HG03039 (cell line): ENCODE measurements at regions not wholly inside any gene's neighbourhood (a gene's known extent, or its start where the extent isn't known, plus 50 kb on each side); places are given as distances from the start of the nearest gene placed in this dataset.

Source experiments
- ATAC-seq: cut with Tn5 transposase; IDR thresholded peaks from one replicate; pipeline ENCODE4 v1.9.1; 2021; ENCODE audit warnings: mild to moderate bottlenecking, moderate library complexity; ENCODE audit not compliant: unreplicated experiment

DNA sequence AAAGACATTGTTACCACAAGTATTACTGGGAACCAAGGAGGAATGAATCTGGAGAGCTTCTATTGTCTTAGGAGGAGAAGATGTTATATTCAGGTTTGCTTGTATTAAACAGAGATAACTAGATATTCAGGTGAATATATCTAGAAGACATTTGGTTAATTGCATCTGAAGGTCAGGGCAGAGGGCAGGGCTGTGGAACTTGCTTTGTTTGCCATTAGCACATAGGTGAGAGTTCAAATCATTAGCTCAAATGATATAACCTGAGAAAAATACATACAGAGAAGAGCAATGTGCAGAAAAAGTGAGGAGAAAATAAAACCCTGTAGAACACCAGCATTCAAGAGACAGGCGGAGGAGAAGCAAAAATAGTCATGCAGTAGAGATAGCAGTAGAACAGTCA is 116.8 kb downstream of the DNAJB9 start:
- ATAC-seq: no peak

DNA sequence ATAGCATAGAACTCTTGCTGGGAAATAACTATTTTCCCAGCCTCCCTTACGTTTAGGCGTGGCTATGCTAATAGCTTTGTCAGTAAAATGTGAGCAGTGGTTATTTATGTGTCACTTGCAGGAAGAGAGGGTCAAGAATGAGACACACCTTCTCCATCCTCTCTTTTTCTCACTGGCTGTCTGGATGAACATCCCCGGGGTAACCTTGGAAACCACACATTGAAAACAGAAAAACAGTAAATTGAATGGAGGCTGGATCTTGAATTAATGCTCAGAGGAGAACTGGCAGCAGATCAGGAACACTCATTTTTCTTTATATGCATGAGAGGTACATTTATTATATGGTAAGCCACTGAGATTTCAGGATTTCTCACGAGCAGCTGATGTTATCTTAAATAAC is 127.6 kb downstream of the DNAJB9 start:
- no peak for ATAC-seq

- no peak for ATAC-seq
Measured at GRCh38 chr7:108711611-108712010, 141.9 kb downstream of the DNAJB9 start.

DNA sequence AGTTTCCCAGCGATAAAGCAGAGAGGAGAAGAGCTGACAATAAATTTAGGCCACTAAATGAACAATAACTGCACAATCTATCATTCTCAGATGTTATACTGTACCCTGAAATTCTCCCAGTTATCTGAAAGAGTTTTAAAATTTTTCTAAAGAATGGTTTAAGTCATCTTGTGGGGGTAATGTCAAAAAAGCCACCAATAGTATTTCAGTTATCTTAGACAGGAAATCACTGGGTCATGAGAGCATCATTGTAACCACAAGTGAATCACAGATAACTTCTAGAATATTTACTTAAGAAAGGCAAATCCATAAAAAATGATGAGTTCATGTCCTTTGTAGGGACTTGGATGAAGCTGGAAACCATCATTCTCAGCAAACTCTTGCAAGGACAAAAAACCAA is 147.1 kb downstream of the DNAJB9 start:
- no peak for ATAC-seq

DNA sequence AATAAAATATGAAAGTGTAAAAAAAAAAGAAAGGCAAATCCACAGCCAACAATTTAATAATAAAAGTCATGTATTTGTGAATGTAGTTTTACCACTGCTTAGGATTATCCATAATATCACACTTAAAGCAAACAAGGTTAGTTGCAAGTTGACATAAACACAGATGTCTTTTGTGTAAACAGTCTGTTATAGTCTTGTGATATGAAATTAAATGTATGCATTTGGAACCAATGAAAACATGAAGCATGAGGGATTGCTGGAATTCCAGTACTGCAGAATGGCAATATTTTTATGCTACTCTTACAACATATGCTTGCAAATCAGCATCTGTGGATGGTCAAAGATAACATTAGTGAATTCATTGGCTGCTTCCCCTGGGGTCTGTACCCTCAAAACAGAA is 148.1 kb downstream of the DNAJB9 start:
- ATAC-seq: no peak

DNA sequence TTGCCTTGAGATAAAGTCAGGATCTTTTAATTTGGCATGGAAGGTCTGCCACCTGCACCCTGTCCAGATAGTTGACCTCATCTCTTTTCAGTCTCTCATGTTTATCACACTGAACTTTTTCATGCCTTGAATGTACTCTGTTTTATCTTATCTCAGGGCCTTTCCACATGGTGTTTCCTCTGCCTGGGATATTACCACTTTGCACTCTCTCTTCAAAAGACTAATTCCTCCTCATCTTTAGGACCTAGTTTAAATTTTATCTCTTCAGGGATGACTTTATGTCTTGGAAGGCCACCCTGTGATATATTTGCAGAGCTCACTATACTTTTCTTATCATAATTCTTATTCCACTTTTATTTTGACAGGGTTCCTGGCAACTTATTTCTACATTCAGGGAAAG is 150.0 kb downstream of the DNAJB9 start:
- ATAC-seq: no peak

DNA sequence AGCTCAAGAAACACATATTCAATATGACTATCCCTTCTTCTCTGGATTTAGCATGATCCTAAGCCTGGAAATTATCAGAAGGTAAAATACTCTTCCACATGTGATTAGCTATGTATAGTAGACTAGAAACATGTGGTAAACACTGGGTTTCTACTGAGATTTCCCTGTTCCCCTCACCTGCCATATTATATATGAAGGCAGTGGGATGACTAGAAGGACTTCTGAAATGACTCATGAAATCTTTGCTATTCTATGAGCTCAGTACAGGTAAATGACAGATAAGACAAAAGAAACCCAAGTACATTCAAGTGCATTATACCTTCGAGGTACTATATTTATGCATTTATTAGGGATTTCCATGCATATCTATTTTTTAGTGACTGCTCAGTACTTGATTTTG is 152.9 kb downstream of the DNAJB9 start:
- no peak for ATAC-seq

- ATAC-seq: no peak
Measured at GRCh38 chr7:108723381-108723814, 153.7 kb downstream of the DNAJB9 start.

GRCh38 chr7:108724251-108725100 is 154.8 kb downstream of the DNAJB9 start:
- ATAC-seq: no peak

GRCh38 chr7:108735814-108736213 is 166.1 kb downstream of the DNAJB9 start:
- no peak for ATAC-seq

DNA sequence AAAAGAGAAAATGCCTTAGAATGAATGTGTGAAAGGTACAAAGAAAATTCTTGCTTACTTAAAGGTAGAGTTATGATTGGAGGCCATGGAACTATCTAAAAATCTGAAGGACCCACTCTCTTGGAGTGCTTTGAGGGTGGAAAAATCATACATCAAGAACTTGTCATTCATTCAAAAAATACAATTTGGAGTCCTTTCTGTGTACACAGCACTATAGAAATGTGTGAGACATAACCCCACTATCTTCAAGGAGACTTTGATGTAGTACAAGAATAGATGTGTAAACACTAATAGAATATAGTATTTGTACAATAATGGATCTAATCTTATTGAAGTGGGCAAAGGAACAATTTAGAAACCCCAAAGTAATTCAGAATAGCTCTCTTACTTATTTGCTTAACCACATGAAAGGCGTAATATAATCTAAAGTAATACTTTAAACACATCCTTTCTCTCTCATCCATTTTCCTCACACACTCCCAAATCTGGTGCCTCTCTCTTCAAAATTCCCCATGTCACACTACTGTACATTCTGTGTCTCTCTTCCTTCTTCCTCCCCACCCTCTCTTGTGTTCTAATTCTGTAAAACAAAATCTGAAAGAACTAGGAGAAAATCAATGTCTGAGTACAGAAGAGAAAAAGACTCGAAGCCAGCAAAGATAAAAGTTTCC is 166.7 kb downstream of the DNAJB9 start:
- ATAC-seq: no peak

DNA sequence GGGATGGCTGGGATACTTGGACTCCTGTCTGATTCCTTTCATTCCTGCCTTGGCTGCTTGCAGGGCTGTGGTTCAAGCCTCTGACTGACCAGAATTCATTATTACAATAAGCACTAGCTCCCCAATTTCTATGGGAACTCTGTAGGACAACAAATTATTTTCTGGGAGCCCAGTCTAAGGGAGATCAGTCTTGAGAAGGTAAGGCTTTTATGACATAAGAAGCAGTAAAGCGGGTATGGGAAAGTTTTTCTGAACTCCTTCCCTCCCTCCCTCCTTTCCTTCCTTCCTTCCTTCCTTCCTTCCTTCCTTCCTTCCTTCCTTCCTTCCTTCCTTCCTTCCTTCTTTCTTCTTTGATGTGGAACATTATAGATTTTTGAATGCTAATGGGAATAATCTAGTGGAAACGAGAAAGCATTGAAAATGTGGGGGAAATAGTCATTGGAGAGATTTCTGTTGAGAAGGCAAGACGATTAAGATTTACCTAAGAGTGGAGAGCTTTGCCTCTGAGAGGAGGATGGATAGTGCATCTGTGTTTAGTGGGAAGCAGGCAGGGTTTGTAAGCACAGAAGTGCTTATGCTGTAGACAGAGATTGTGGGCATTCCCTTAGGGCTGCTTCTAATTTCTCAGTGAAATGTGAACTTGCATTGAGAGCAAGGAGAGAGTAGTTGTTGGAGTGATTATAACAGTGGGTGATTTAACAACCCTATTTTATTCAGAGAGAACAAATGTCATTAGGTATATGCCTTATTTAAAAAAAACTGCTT is 201.5 kb downstream of the DNAJB9 start:
- no peak for ATAC-seq

DNA sequence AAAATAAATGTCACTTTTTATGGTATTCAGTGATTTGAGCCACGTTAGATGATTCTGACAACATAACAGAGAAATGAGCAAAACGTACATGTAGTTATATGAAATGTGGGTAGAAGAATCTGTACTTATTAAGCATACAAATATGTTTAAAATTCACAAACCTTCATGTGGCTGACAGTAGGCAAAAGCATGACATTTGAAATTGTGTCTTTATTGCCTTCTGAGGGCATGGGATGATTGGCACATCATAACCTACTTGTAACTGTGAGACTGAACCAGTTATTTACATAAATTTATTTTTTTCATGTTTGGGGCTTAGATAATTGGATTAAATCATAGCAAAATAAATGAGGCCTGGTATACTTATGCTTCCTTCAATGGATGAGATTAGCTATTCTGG is 202.2 kb downstream of the DNAJB9 start:
- ATAC-seq: no peak

DNA sequence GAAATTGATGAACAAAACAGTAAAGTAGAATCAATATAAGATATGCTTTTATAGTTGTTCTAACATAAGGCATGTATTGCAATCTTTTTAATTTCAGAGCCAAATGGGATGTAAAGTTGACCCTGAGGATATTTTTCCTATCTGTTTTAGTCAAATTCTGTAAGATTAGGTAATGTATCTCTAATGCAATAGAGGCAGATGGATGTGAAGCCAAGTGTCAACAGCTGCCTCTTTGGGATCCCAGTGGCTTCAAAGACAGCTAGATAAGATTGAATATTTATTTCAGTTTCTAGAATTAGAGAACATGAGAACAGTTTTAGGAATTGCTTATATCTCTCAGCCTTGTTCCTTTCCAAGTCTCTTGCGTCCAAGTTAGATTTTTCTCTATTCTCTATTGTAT is 208.3 kb downstream of the DNAJB9 start:
- no peak for ATAC-seq

DNA sequence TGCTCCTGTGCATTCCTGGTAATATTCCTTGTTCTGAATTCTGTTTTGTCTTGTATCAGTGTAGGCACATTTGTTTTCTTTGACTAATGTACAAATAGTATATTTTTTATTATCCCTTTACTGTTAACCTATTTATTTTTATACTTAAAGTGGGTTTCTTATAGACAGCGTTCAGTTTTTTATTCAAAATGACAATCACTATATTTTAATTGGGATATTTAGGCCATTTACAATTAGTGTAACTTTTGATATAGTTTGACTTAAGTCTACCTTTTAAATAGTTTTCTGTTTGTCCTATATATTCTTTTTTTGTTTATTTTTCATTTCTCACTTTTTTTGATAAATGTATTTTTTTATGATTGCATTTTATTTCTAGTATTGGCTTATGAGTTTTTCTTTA is 219.8 kb downstream of the DNAJB9 start:
- no peak for ATAC-seq

DNA sequence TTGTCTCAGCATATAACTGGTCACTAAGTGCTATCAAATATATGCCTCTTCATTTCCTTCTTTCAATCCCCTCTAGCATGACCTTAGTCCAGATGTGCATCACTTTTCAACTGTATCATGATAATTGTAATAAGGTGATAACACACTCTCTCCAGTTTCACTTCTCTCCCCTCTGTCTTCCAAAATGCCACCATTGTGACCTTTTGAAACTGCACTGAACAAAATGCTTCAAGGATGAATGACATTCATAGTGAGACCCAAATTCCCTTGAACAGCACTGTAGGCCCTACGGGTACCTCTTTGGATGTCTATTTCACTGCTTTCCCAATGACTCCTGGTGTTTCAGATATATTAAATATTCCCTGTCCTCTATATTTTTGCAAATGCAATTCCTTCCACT is 224.8 kb downstream of the DNAJB9 start:
- no peak for ATAC-seq

DNA sequence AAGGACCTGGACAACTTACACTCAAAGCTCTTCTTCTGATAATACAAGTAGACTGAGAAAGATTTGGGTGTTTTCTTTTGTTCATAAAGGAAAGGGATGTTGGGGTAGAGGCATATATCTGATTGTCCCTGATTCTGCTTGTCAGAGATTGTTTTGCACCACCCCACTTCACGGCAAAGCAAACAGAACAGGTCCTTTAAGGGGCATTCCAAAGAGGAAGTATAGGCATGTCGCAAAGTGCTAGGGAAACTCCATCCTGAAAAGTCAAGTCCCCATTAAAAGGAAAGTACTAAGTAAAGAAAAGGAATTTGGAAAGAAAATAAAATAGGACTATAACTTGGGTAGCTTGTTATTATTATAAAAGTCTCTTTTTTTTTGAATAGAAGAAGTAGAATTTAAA is 233.0 kb downstream of the DNAJB9 start:
- no peak for ATAC-seq

GRCh38 chr7:108805808-108806397 is 236.2 kb downstream of the DNAJB9 start:
- no peak for ATAC-seq

DNA sequence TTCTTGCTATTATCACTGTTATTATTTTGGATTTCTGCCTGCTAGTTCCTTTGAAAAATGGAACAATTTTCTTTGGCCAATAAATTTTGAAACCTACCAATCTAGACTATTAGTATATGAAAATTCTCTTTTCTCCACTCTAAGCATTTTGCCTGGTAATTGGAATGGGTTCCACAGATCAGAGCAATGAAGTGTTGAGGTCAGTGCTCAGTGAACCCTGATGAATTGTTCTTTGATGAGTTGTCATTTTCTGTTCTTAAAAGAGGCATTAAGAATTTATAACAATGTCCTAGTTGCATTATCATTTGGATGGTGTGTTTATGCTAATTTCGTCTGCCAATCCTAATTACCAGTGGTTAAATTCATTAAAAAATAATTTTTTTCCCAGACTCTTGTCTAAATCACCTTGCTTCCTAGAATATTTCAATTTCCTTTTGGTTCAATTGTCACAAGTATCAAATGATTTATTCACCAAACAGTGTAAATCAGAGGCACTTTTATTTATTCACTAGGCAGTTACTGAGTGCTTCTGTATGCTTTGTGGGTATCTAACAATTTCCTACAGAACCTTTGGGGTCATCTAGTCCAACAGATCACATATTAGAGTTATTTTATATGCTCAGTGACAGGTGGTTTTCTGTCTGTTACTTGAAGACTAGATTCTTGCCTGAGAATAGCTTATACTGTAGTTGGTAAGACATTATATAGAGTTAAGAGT is 239.0 kb downstream of the DNAJB9 start:
- no peak for ATAC-seq

DNA sequence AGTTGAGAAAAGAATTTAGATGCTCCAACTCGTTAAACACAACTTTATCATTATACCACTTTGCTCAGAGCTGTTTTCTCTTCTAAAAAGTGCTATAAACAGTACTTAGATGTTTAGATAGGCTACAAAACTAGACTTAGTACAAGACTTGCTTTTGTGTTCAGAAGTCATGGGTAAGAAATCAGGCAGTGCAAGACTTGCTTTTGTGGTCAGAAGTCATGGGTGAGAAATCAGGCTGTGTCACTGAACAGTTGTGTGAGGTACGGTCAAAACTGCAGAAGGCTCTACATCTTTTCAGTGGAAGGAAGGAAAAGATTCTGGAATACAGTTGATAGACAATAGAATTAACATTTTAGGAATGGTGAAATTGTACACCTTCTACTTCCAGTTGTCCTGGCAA is 239.7 kb downstream of the DNAJB9 start:
- no peak for ATAC-seq
